HCEC 1CT (cell line): ENCODE measurements at regions not wholly inside any gene's neighbourhood (a gene's known extent, or its start where the extent isn't known, plus 50 kb on each side); places are given as distances from the start of the nearest gene placed in this dataset.

ENCODE experiments used
- DNase-seq: peaks from one replicate; pipeline ENCODE4 v3.0.0-alpha.2; 2017

DNA sequence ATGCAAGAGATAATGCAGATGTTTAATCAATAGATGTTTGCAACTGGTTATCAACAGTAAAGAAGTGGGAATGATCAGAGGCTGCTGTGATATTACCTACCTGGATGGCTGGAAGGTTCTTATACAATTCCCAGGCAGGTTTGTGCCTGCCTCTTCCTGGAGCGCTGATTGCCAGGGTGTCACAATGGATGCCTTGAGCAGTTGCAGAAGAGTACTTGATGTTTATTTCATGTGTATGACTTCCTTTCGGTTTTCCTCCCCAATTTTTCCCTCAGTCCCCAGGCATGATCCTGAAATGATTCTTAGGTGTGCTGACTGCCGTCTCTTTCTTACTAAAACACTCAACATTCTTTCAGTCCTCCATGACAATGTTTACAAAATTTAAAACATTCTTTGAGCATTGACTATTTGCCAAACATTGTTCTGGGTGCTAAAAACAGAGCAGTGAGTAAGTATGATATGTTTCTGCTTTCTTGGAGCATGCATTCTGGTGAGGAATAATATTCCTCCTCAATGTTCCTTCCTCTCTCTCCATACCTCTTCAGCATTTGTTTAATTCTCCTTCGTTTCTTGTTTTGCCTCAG lies 416.6 kb upstream of the TRIB2 start:
- peak; percentile 42 for DNase-seq

DNA sequence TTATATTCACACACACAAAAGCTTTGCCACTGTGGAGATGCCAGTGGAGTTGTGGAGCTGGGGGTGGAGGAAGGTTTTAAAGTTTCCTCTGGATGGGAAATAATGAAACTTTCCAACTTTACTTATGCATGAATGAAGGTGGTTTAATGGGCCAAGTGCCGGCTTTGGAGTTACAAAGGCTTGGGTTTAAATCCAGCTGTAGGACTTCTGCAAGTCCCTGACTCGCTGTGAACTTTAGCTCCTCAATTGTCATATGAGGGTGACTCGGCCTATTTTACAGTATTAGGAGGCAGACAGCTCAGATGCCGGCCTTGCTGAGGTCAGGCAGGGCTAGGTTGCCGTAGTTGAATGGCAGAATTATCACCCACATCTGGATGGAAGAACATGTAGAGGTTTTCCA lies 415.8 kb upstream of the TRIB2 start:
- peak; percentile 69 for DNase-seq

DNA sequence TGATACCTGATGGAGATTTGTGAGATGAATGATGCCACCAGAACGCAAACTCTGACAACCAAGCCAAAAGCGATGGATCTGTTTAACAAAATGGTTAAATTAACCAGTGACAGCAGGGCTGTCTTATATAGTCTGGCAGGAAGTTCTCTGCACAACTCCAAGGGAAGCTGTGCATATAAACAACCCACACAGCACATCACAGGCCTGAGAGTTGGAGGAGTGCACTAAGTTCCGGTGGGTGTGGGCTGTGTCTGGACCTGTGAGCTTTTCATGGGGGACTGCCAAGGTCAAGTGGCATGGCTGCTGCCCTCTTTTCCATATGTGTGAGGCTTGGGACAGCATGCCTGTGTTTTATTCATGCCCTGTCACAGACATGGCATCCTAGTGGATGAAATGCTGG lies 414.6 kb upstream of the TRIB2 start:
- no peak for DNase-seq

GRCh38 chr2:12302691-12303090 lies 414.0 kb upstream of the TRIB2 start:
- no peak for DNase-seq

DNA sequence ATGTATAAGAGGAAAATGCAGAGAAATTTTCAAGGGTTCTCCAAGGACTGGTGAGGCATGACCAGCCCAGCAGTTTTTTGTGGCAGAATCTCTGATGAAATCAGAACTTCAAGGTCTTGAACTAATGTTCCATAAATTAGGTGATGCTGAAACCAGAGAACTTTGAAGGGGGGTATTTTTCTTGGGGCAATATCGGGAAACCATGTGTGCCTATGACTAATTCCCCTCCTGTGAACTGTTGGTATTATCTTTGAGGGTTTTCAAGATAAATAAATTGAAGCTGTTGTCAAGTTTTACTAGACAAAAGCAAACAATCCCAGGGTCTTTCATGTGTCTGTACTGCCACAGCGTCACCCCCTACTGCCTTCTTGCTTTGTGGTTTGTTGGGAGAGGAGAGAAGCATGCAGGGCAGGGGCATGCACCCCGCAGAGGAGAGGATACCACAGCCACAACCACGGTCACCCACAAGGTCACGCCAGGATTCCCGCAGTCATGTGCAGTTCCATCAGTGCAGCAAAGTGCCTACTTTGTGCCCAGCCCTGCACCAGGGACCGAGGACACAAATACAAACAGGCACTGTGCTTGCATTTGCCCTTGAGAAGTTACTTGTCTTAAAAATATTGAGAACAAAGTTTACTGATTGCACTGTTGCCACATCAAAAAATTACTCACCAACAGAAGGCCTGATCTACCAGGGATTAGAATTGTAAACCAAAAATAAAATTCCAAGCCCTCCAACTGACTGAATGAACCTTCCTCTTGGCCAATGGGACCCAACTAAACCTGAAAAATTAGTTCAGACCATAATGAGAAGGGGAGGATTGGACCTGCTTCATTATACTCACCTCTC lies 413.3 kb upstream of the TRIB2 start:
- peak; percentile 95 for DNase-seq

- DNase-seq: peak; percentile 59
Measured at GRCh38 chr2:12304564-12305171, 412.1 kb upstream of the TRIB2 start.

DNA sequence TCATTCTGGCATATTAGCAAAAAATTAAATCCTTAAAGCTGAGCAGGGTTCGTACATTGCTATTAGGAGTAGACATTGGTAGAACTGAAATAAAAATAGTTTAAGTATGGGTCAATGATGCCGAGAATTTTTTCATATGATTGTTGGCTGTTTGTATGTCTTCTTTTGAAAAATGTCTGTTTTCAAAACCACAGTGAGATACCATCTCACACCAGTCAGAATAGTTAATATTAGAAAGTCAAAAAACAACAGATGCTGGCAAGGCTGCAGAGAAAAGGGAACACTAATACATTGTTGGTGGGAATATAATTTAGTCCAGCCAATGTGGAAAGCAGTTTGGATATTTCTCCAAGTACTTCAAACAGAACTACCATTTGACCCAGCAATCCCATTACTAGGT lies 410.8 kb upstream of the TRIB2 start:
- DNase-seq: no peak

- no peak for DNase-seq
Measured at GRCh38 chr2:12310399-12310798, 406.3 kb upstream of the TRIB2 start.

DNA sequence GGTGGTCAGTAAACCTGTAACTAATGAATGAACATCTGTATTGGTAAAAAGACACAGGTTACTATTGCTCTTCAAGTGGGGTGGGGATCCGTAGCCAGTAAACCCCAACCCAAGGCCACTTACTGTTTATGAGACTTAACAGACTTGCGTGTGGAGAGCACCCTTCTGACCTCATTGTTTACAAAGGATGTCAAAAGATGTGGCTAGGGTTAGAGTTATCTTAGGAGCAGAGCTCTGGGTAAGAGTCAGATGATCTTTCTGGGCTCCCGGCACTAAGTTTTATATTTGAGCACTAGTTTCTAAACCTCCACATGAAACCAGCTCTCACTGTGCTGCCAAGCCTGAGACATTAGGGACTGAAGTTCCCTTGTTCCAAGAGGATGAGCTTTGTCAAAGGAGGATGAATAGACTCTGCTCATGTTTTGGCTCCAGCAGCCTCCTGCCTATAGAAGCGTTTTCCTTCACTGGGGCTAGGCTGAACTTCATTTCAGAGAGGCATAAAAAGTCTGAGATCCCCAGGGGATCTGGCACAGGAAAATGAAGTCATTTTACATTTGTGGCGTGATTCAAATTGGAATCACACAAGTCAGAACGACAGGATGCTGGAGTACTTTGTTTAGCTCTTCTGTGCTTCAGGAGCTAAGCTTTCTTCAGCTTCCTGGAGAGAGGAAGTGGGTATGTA lies 403.1 kb upstream of the TRIB2 start:
- DNase-seq: no peak

- DNase-seq: no peak
Measured at GRCh38 chr2:12314127-12314760, 402.5 kb upstream of the TRIB2 start.

DNA sequence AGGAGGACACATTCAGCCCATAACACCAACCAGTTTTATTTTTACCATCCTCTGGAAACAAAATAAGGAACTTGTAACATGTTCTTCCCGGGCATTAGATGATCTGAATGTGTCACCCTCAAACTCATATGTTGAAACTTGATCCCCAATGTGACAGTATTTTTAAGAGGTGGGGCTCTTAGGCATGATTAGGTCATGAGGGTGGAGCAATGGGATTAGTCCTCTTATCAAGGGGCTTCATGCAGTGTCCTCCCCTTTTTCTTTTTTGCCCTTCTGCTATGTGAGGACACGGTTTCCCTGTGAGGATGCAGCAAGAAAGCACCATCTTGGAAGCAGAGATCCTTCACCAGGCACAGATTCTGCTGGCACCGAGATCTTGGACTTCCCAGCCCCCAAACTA lies 401.5 kb upstream of the TRIB2 start:
- no peak for DNase-seq

DNA sequence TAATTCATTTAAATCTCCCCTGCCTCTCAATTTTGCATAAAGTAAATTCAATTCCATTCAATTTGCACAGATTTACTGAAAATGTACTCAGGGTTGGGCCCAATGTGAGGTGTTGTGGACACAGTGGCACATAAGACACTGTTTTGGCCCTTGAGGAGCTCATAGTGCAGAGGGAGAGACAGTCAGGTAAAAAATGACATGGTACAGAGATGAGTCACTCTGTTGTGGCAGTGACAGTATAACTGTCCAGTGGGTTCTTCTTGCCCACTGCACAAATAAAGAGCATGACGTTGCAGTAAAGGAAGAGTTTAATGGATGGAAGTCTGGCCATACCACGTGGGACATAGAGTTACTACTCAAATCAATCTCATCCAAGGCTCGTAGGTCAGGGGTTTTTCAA lies 400.3 kb upstream of the TRIB2 start:
- DNase-seq: no peak

DNA sequence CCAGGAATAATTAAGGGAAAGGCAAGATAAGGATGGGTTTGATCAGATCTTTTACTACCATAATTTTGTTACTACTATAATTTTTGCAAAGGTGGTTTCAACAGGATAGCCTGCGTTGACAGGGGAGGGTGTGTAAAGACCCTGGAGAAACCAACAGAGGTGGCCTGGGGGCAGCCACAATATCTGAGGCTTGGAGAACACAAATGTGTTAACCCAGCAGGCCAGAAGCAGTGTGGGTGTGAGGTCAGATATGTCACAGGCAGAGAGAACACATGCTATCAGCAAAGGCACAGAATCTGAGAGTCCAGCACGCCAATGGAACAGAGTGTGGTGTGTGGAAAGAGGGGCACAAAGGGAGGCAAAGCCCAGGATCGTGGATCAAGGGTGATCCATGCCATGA lies 399.4 kb upstream of the TRIB2 start:
- no peak for DNase-seq

GRCh38 chr2:12317814-12318426 lies 398.8 kb upstream of the TRIB2 start:
- DNase-seq: peak; percentile 95

- peak; percentile 26 for DNase-seq
Measured at GRCh38 chr2:12318427-12319057, 398.2 kb upstream of the TRIB2 start.

DNA sequence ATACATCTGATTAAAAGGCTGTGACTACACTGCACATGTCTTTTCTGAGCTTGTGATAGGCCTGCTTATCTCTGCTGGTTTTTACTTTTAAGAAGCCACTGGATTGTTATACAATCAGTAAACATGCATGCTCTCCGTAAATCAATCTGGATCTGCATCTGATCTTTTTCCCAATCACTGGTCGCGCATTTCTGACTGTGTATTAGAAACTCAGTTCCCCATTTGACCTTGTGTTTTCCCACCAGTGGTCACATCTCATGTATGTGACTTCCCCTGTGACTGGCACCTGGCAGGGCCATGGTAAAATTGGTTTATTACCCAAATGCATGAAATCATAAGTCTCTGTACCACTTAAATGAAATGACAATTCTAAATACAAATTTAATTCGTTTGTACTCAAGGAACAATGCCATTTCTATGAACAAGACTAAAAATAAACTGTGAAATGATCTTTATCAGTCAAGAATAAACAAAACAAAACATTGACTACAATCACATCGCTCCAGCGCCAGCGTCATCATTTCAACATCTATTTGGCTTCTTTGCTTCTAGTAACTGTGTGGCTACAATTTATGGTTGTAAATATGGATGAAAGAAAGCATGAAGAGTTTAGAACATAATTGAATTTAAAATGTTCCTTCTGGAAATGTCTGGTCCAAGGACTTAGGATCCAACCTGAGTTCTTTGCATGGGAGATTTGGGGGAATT lies 396.6 kb upstream of the TRIB2 start:
- peak; percentile 34 for DNase-seq

- peak; percentile 96 for DNase-seq
Measured at GRCh38 chr2:12320991-12321641, 395.6 kb upstream of the TRIB2 start.

DNA sequence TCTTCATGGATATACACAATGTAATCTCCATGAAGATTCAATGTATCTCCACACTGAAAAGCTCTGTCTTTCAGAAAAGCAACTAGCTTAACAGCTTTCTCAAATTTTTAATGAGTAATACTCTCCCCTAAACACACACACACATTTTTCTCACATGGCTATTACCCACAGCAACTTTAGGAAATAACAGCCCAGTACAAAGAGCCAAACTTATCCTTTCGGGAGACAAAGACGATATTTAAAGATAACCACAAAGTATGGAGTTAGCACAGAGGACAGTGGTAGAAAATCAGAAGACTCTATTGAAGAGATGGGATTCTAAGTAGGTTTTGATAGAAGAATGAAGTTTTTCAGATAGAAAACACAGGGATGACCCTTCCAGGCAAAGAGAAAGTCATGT lies 394.9 kb upstream of the TRIB2 start:
- peak; percentile 55 for DNase-seq

- DNase-seq: no peak
Measured at GRCh38 chr2:12325806-12326205, 390.9 kb upstream of the TRIB2 start.

GRCh38 chr2:12326449-12327190 lies 390.1 kb upstream of the TRIB2 start:
- no peak for DNase-seq
